Thyroid gland (tissue), 4 donors: ENCODE measurements at regions not wholly inside any gene's neighbourhood (a gene's known extent, or its start where the extent isn't known, plus 50 kb on each side); places are given as distances from the start of the nearest gene placed in this dataset.

Experiments used
- DNase-seq, 2 donors: peaks; one replicate each; pipeline ENCODE4 v3.0.0-alpha.2; 2019
- H3K27ac ChIP-seq, 3 donors: fragments of 200-600 bp; sonication (generic); 1 replicate in 2 of 3; 2 replicates in 1 of 3; pipeline ENCODE4 v1.5.1; 2016 to 2019; ENCODE audit warnings: mild to moderate bottlenecking in 1 of 3, moderate library complexity in 1 of 3
- H3K27me3 ChIP-seq: fragments of 200-600 bp; sonication (generic); one replicate; pipeline ENCODE4 v1.5.1; 2019
- H3K36me3 ChIP-seq, 2 donors: fragments of 200-600 bp; sonication (generic); one replicate each; pipeline ENCODE4 v1.5.1; 2016 to 2019
- H3K4me1 ChIP-seq, 2 donors: fragments of 200-600 bp; sonication (generic); one replicate each; pipeline ENCODE4 v1.5.1; 2017 to 2019
- H3K4me3 ChIP-seq, 3 donors: fragments of 200-600 bp; sonication (generic); replicated peaks in 1 of 3; 1 replicate in 2 of 3; 2 replicates in 1 of 3; pipeline ENCODE4 v1.5.1; 2016; ENCODE audit warnings: mild to moderate bottlenecking in 1 of 3
- H3K9me3 ChIP-seq: fragments of 200-600 bp; sonication (generic); one replicate; pipeline ENCODE4 v1.5.1; 2017
- CTCF ChIP-seq, 6 experiments: fragments of 200-600 bp in 3 of 6; fragments of 450-650 bp in 3 of 6; sonication (generic) in 3 of 6; IDR thresholded peaks; one replicate each; pipeline ENCODE4 v1.5.1; 2016 to 2019; ENCODE audit warnings: antibody characterized with exemption in 6 of 6, mild to moderate bottlenecking in 2 of 6, inconsistent platforms in 1 of 6, moderate library complexity in 1 of 6
- POLR2A ChIP-seq, 2 donors: fragments of 450-650 bp; IDR thresholded peaks; one replicate each; pipeline ENCODE4 v1.6.1; 2017; ENCODE audit warnings: antibody characterized with exemption in 2 of 2, mild to moderate bottlenecking in 2 of 2, moderate library complexity in 1 of 2
- WGBS, 2 donors: methylation state at CpG; one replicate each; pipeline ENCODE4 v1.1.5; 2017; 5-methylcytosine and 5-hydroxymethylcytosine counted together
- intact Hi-C: fragments of 100-400 bp; cut with DNase I; formaldehyde crosslinking; loops from one replicate; pipeline ENCODE4 v1.15.1; 2023

DNA sequence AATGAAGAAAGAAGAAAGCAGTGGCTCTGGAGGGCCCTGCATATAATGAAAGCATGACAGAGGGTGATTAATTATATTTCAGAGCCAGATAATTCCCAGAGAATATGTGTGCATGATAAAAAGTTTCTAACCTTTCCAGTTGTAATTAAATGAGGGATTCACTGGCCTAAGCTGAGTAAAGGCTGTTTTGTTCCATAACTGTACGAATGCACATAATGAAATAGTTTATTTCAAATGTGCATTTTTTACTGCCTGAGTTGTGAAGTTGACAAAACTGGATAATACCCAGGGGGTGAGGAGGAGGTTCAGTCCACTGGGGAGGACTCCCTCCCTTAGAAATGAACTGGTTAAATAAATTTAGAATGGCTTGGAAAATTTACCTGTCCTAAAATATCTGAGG, 616.4 kb downstream of the TAFA4 start:
- H3K27ac ChIP-seq: no peak overlapping the region
- intact Hi-C loops: no loop called here
- H3K9me3 ChIP-seq: no peaks in the 10 kb centered on the region
- no peaks in the 10 kb centered on the region for H3K36me3 ChIP-seq
- no peak for TF ChIP-seq CTCF (IDR thresholded peaks at IDR 0.05)
- DNase-seq: no peak
- H3K27me3 ChIP-seq: no peaks in the 10 kb centered on the region
- H3K4me1 ChIP-seq: no peaks in the 10 kb centered on the region
- WGBS, 2 donors: 69 to 73% methylated on average over 1 of the region's 1 CpG
- no peak overlapping the region for H3K4me3 ChIP-seq

DNA sequence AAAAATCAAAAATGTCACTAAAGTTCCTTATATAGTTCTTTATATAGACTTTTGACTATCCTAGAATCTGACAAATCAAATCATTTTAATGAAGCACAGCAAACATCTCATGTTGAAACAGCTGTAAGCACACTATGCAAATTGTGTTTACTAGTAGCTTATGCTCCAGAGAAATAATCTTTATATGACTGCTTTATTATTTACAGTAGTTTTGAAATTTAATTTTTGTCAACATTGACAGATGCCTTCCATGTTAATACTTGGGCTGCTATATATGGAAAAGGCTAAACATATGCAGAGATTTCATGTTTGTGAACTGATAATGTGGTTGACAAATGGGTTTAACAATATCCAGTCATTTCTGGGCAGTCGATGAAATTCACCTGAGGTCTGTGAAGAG, 616.8 kb downstream of the TAFA4 start:
- TF ChIP-seq POLR2A (IDR thresholded peaks at IDR 0.05): no peak
- no peak for TF ChIP-seq CTCF (IDR thresholded peaks at IDR 0.05)
- no peak overlapping the region for H3K4me3 ChIP-seq
- no peak for DNase-seq
- intact Hi-C loops: no loop called here
- no peaks in the 10 kb centered on the region for H3K27me3 ChIP-seq
- no peaks in the 10 kb centered on the region for H3K9me3 ChIP-seq
- WGBS, 2 donors: 70 to 79% methylated on average over 1 of the region's 1 CpG
- no peaks in the 10 kb centered on the region for H3K36me3 ChIP-seq
- H3K27ac ChIP-seq: no peak overlapping the region
- H3K4me1 ChIP-seq: no peaks in the 10 kb centered on the region

DNA sequence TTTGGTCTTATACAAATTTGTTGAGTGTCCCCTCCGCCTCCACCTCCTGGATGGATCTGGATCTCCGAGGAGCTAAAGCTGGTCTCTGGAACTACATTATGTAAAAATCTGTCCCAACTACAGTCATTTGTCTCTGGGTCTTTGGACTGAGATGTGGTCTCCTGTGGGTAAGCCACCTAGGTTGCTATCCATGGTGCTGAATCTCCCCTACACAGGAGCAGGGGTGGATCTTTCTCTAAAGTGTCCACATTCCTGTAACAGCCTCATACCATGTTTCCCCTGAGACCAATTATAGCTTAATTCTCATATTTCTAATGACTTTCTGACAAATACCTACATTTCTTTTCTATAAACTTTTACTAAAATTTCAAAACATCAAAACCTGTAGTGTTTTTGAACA, 625.8 kb downstream of the TAFA4 start:
- Histone ChIP-seq H3K4me3 (no peak overlapping the region), H3K36me3 (no peaks in the 10 kb centered on the region), H3K27ac (no peak overlapping the region), H3K4me1 (no peaks in the 10 kb centered on the region), H3K9me3 (no peaks in the 10 kb centered on the region), H3K27me3 (no peaks in the 10 kb centered on the region)
- TF ChIP-seq POLR2A (IDR thresholded peaks at IDR 0.05) (no peak), CTCF (IDR thresholded peaks at IDR 0.05) (no peak)
- 68 to 82% methylated on average over 2 of the region's 2 CpGs for WGBS, 2 donors
- intact Hi-C loops: no loop called here
- no peak for DNase-seq

DNA sequence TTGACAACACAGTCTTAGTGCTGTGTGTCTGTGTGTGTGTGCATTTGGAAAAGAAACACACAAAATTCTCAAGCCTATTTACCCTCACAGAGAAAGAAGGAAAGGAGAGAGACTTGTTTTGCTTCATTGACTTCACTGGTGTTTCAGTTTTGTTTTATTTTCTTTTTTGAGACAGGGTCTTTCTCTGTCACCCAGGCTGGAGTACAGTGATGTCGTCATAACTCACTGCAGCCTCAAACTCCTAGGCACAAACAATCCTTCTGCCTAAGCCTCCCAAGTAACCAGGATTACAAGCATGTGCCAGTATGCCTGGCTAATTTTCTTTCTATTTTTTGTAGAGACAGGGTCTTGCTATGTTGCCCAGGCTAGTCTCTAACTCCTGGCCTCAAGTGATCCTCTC, 636.9 kb downstream of the TAFA4 start:
- TF ChIP-seq CTCF (IDR thresholded peaks at IDR 0.05) (no peak), POLR2A (IDR thresholded peaks at IDR 0.05) (no peak)
- no peak overlapping the region for H3K4me3 ChIP-seq
- DNase-seq: no peak
- no peaks in the 10 kb centered on the region for H3K36me3 ChIP-seq
- intact Hi-C loops: no loop called here
- no peaks in the 10 kb centered on the region for H3K27me3 ChIP-seq
- no peaks in the 10 kb centered on the region for H3K4me1 ChIP-seq
- H3K9me3 ChIP-seq: no peaks in the 10 kb centered on the region
- no peak overlapping the region for H3K27ac ChIP-seq
- WGBS, 2 donors: 50 to 67% methylated on average over 1 of the region's 1 CpG

DNA sequence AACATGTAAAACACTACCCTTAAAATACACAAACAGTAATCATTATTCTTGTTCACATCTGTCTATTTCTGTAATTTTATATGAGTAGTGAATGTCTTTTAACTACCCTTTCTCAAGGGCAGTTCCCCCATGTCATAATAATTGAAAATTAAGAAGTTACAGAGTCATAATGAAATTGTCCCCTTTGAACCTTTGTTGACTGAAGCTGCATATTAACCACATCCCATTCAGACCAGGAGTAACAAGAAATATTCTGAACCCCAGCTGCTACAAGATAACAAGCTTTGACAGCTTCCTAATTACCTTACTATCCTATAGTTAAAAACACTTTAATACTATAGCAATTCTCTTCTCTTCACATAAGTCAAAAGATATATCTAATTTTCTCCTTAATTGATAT, 635.9 kb upstream of the SUCLG2 start:
- Histone ChIP-seq H3K4me1 (no peaks in the 10 kb centered on the region), H3K27ac (no peak overlapping the region), H3K36me3 (no peaks in the 10 kb centered on the region), H3K27me3 (no peaks in the 10 kb centered on the region), H3K9me3 (no peaks in the 10 kb centered on the region), H3K4me3 (no peak overlapping the region)
- intact Hi-C loops: no loop called here
- TF ChIP-seq POLR2A (IDR thresholded peaks at IDR 0.05) (no peak), CTCF (IDR thresholded peaks at IDR 0.05) (no peak)
- no peak for DNase-seq
